ENCODE measurements at regions not wholly inside any gene's neighbourhood (a gene's known extent, or its start where the extent isn't known, plus 50 kb on each side); places are given as distances from the start of the nearest gene placed in this dataset.

GRCh38 chr11:115042002-115042401 lies 363.7 kb downstream of the NXPE2 start:
- Histone ChIP-seq H3K27me3 (ENCODE audit: control insufficient read depth, insufficient read depth, low read length) (no peaks in the 10 kb centered on the region), H3K79me2 (ENCODE audit: control insufficient read depth, insufficient read depth, low read length) (no peaks in the 10 kb centered on the region), H3K4me2 (ENCODE audit: extremely low read depth, insufficient read depth, low read length) (no peak overlapping the region), H3K4me1 (ENCODE audit: control insufficient read depth, extremely low read depth, insufficient read depth, low read length) (no peaks in the 10 kb centered on the region), H3K4me3 (replicated peaks in 1 of 4; ENCODE audit: control extremely low read depth in 1 of 4, insufficient read depth in 1 of 4, low read depth in 3 of 4, low read length in 4 of 4) (no peak overlapping the region), H3K9ac (ENCODE audit: insufficient read depth, low read length) (no peak overlapping the region), H4K20me1 (ENCODE audit: control insufficient read depth, extremely low read depth, insufficient read depth, low read length) (no peaks in the 10 kb centered on the region), H3K9me3 (ENCODE audit: control insufficient read depth, insufficient read depth, low read depth, low read length) (no peaks in the 10 kb centered on the region), H3K36me3 (ENCODE audit: control insufficient read depth, insufficient read depth, low read length) (no peaks in the 10 kb centered on the region), H2AFZ (ENCODE audit: low read length) (no peak overlapping the region), H3K27ac (ENCODE audit: insufficient read depth, low read length) (no peak overlapping the region)
- DNase-seq (ENCODE audit: low read depth in 2 of 2), result no peak
- TF ChIP-seq EZH2 (IDR thresholded peaks at IDR 0.05; ENCODE audit: low read length, missing control alignments) (no peak), CTCF (conservative IDR thresholded peaks at IDR 0.05 in 1 of 2, IDR thresholded peaks at IDR 0.05 in 1 of 2; ENCODE audit: low read depth in 1 of 2, low read length in 2 of 2) (no peak)

GRCh38 chr11:115047631-115048030 lies 369.3 kb downstream of the NXPE2 start:
- no peak overlapping the region for H3K4me2 ChIP-seq (ENCODE audit: extremely low read depth, insufficient read depth, low read length)
- TF ChIP-seq EZH2 (IDR thresholded peaks at IDR 0.05; ENCODE audit: low read length, missing control alignments) (no peak), CTCF (conservative IDR thresholded peaks at IDR 0.05 in 1 of 2, IDR thresholded peaks at IDR 0.05 in 1 of 2; ENCODE audit: low read depth in 1 of 2, low read length in 2 of 2) (no peak)

GRCh38 chr11:115049796-115050195 lies 371.5 kb downstream of the NXPE2 start:
- Histone ChIP-seq H4K20me1 (ENCODE audit: control insufficient read depth, extremely low read depth, insufficient read depth, low read length) (no peaks in the 10 kb centered on the region), H3K4me2 (ENCODE audit: extremely low read depth, insufficient read depth, low read length) (no peak overlapping the region), H3K4me1 (ENCODE audit: control insufficient read depth, extremely low read depth, insufficient read depth, low read length) (no peaks in the 10 kb centered on the region), H3K79me2 (ENCODE audit: control insufficient read depth, insufficient read depth, low read length) (no peaks in the 10 kb centered on the region), H3K36me3 (ENCODE audit: control insufficient read depth, insufficient read depth, low read length) (no peaks in the 10 kb centered on the region), H3K27me3 (ENCODE audit: control insufficient read depth, insufficient read depth, low read length) (no peaks in the 10 kb centered on the region), H2AFZ (ENCODE audit: low read length) (no peak overlapping the region), H3K4me3 (replicated peaks in 1 of 4; ENCODE audit: control extremely low read depth in 1 of 4, insufficient read depth in 1 of 4, low read depth in 3 of 4, low read length in 4 of 4) (no peak overlapping the region), H3K27ac (ENCODE audit: insufficient read depth, low read length) (no peak overlapping the region), H3K9me3 (ENCODE audit: control insufficient read depth, insufficient read depth, low read depth, low read length) (no peaks in the 10 kb centered on the region), H3K9ac (ENCODE audit: insufficient read depth, low read length) (no peak overlapping the region)
- TF ChIP-seq EZH2 (IDR thresholded peaks at IDR 0.05; ENCODE audit: low read length, missing control alignments) (no peak), CTCF (conservative IDR thresholded peaks at IDR 0.05 in 1 of 2, IDR thresholded peaks at IDR 0.05 in 1 of 2; ENCODE audit: low read depth in 1 of 2, low read length in 2 of 2) (no peak)
- no peak for DNase-seq (ENCODE audit: low read depth in 2 of 2)

More at GRCh38 chr11:115047631-115048030, 369.3 kb downstream of the NXPE2 start:
- Histone ChIP-seq H3K9me3 (ENCODE audit: control insufficient read depth, insufficient read depth, low read depth, low read length) (no peaks in the 10 kb centered on the region), H3K9ac (ENCODE audit: insufficient read depth, low read length) (no peak overlapping the region), H2AFZ (ENCODE audit: low read length) (no peak overlapping the region), H3K27ac (ENCODE audit: insufficient read depth, low read length) (no peak overlapping the region), H3K4me1 (ENCODE audit: control insufficient read depth, extremely low read depth, insufficient read depth, low read length) (no peaks in the 10 kb centered on the region), H4K20me1 (ENCODE audit: control insufficient read depth, extremely low read depth, insufficient read depth, low read length) (no peaks in the 10 kb centered on the region), H3K79me2 (ENCODE audit: control insufficient read depth, insufficient read depth, low read length) (no peaks in the 10 kb centered on the region), H3K36me3 (ENCODE audit: control insufficient read depth, insufficient read depth, low read length) (no peaks in the 10 kb centered on the region), H3K27me3 (ENCODE audit: control insufficient read depth, insufficient read depth, low read length) (no peaks in the 10 kb centered on the region), H3K4me3 (replicated peaks in 1 of 4; ENCODE audit: control extremely low read depth in 1 of 4, insufficient read depth in 1 of 4, low read depth in 3 of 4, low read length in 4 of 4) (no peak overlapping the region)
- no peak for DNase-seq (ENCODE audit: low read depth in 2 of 2)
